AG10803 (cell line): ENCODE measurements at regions not wholly inside any gene's neighbourhood (a gene's known extent, or its start where the extent isn't known, plus 50 kb on each side); places are given as distances from the start of the nearest gene placed in this dataset.
"Not testable (repeated sequence)": the region's sequence is repeated elsewhere in the genome, so short reads cannot be mapped to it uniquely, and the experiment has no call there.

Source experiments
- DNase-seq: peaks from one replicate; pipeline ENCODE4 v3.0.0; 2010; ENCODE audit warnings: low read depth
- H3K4me3 ChIP-seq: 2 replicates; pipeline ENCODE4 v1.5.1; 2011; ENCODE audit warnings: mild to moderate bottlenecking, low read length, control low read depth
- CTCF ChIP-seq: conservative IDR thresholded peaks from 2 replicates; pipeline ENCODE4 v1.5.1; 2011; ENCODE audit warnings: mild to moderate bottlenecking, low read length, control low read depth, inconsistent platforms

DNA sequence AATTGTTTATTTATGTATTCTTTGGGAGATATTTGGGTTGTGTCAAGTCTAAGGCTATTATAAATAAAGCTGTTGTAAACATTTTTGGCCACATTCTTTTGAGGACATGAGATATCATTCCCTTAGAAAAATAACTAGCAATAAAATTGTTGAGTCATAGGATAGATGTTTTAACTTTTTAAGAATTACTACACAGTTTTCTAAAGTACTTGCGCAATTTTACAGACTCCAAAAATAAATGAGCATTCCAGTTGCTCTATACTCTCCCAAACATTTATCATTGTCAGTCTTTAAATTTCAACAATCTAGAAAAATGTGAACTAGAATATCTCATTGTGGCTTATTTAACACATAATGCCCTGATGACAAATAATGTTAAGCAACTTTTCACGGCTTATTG is 189.1 kb upstream of the ADGRL3 start:
- no peak overlapping the region for H3K4me3 ChIP-seq
- no peak for DNase-seq
- no peak for TF ChIP-seq CTCF

DNA sequence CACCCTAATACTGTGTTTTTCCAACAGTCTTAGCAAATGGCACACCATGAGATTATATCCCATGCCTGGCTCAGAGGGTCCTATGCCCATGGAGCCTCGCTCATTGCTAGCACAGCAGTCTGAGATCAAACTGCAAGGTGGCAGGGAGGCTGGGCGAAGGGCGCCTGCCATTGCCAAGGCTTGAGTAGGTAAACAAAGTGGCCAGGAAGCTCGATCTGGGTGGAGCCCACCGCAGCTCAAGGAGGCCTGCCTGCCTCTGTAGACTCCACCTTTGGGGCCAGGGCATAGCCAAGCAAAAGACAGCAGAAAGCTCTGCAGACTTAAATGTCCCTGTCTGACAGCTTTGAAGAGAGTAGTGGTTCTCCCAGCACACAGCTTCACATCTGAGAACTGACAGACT is 188.2 kb upstream of the ADGRL3 start:
- DNase-seq, H3K4me3 ChIP-seq: not testable (repeated sequence)

- TF ChIP-seq CTCF: no peak
- no peak for DNase-seq
- no peak overlapping the region for H3K4me3 ChIP-seq
Measured at GRCh38 chr4:61024610-61025009, 175.5 kb upstream of the ADGRL3 start.

GRCh38 chr4:61027939-61028338 is 172.2 kb upstream of the ADGRL3 start:
- TF ChIP-seq CTCF: no peak
- no peak overlapping the region for H3K4me3 ChIP-seq
- no peak for DNase-seq

- H3K4me3 ChIP-seq: no peak overlapping the region
- no peak for DNase-seq
- TF ChIP-seq CTCF: no peak
Measured at GRCh38 chr4:61036071-61036684, 163.9 kb upstream of the ADGRL3 start.

DNA sequence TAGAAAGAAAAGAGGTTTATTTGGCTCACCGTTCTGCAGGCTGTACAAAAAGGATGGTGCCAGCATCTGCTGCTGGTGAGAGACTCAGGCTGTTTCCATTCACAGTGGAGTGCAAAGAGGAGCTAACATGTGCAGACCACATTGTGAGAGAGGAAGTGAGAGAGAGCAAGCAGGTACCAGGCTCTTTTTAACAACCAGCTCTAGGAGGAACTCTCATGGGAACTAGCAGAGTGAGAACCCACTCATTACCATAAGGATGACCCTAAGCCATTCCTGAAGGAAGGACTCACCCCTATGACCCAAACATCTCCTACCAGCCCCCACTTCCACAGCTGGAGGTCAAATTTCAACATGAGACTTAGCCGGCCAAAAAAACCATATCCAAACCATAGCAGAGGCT is 158.6 kb upstream of the ADGRL3 start:
- TF ChIP-seq CTCF: no peak
- DNase-seq: no peak
- no peak overlapping the region for H3K4me3 ChIP-seq

GRCh38 chr4:61044837-61045236 is 155.3 kb upstream of the ADGRL3 start:
- H3K4me3 ChIP-seq: no peak overlapping the region
- TF ChIP-seq CTCF: no peak
- DNase-seq: no peak

DNA sequence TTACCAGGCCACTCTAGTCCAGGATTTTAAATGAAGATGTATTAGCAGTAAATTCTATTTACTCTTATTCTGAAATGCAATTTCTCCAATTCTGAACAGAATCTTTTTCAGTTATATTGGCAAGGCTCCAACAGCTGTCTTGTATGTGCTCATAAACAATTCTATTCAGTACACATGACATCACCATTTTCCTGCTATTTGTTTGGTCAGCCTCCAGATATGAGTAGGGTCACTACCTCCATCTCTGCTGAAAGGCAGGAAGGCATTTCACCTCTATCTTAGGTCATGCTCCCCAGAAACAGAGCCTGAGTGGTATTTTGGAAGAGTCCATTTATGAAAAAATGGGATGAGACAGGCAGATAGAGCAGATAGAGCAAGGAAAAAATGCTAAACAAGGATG is 151.1 kb upstream of the ADGRL3 start:
- no peak for DNase-seq

More for the DNA sequence above, 151.1 kb upstream of the ADGRL3 start:
- H3K4me3 ChIP-seq: no peak overlapping the region
- no peak for TF ChIP-seq CTCF
